Left ventricle myocardium inferior (tissue), 1 donor: ENCODE measurements at regions not wholly inside any gene's neighbourhood (a gene's known extent, or its start where the extent isn't known, plus 50 kb on each side); places are given as distances from the start of the nearest gene placed in this dataset.

Experiments
- DNase-seq: peaks from one replicate; pipeline ENCODE4 v3.0.0-alpha.2; 2020
- H3K27ac ChIP-seq: fragments of 200-600 bp; replicated peaks from 2 replicates; pipeline ENCODE4 v1.8.0; 2021
- H3K27me3 ChIP-seq: fragments of 200-600 bp; 2 replicates; pipeline ENCODE4 v1.8.0; 2021; ENCODE audit warnings: low read depth
- H3K36me3 ChIP-seq: fragments of 200-600 bp; 2 replicates; pipeline ENCODE4 v1.8.0; 2021
- H3K4me1 ChIP-seq: fragments of 200-600 bp; 2 replicates; pipeline ENCODE4 v1.8.0; 2021
- H3K4me3 ChIP-seq: fragments of 200-600 bp; 2 replicates; pipeline ENCODE4 v1.8.0; 2021; ENCODE audit warnings: mild to moderate bottlenecking, moderate library complexity
- H3K9me3 ChIP-seq: fragments of 200-600 bp; replicated peaks from 2 replicates; pipeline ENCODE4 v1.8.0; 2021
- CTCF ChIP-seq: fragments of 200-600 bp; IDR thresholded peaks from 2 replicates; pipeline ENCODE4 v1.8.0; 2021; ENCODE audit warnings: antibody characterized with exemption, mild to moderate bottlenecking, borderline replicate concordance
- intact Hi-C: fragments of 100-400 bp; cut with micrococcal nuclease; formaldehyde crosslinking; loops from one replicate; pipeline ENCODE4 v1.11.0; 2022
- donor health status: DM: no; HTN: yes; CAD: no; lungs with severe emphysema.

- no peak for DNase-seq
- Histone ChIP-seq H3K27ac (no peak overlapping the region), H3K36me3 (no peaks in the 10 kb centered on the region), H3K4me1 (no peaks in the 10 kb centered on the region), H3K9me3 (no peaks in the 10 kb centered on the region), H3K27me3 (no peaks in the 10 kb centered on the region), H3K4me3 (no peak overlapping the region)
- intact Hi-C loops = no loop called here
- TF ChIP-seq CTCF = no peak
Measured at GRCh38 chr7:123308254-123308951, 108.6 kb upstream of the SLC13A1 start.

- H3K4me3 ChIP-seq = no peak overlapping the region
- TF ChIP-seq CTCF = no peak
- H3K9me3 ChIP-seq = peaks cover 21% of the 10 kb centered on the region
- H3K27me3 ChIP-seq = no peaks in the 10 kb centered on the region
- no peaks in the 10 kb centered on the region for H3K36me3 ChIP-seq
- no peak overlapping the region for H3K27ac ChIP-seq
- intact Hi-C loops = no loop called here
- DNase-seq = no peak
- H3K4me1 ChIP-seq = no peaks in the 10 kb centered on the region
Measured at GRCh38 chr7:123305840-123306375, 106.1 kb upstream of the SLC13A1 start.

GRCh38 chr7:123303926-123304325, 104.2 kb upstream of the SLC13A1 start:
- Histone ChIP-seq H3K27me3 (no peaks in the 10 kb centered on the region), H3K4me1 (no peaks in the 10 kb centered on the region), H3K4me3 (no peak overlapping the region), H3K9me3 (peaks cover 28% of the 10 kb centered on the region), H3K36me3 (no peaks in the 10 kb centered on the region), H3K27ac (no peak overlapping the region)
- intact Hi-C loops = no loop called here
- no peak for DNase-seq
- TF ChIP-seq CTCF = no peak

GRCh38 chr7:123296965-123297364, 97.2 kb upstream of the SLC13A1 start:
- no peak for DNase-seq
- no peak overlapping the region for H3K27ac ChIP-seq
- TF ChIP-seq CTCF = no peak
- peaks cover 20% of the 10 kb centered on the region for H3K9me3 ChIP-seq
- H3K36me3 ChIP-seq = no peaks in the 10 kb centered on the region
- H3K4me3 ChIP-seq = no peak overlapping the region
- H3K4me1 ChIP-seq = no peaks in the 10 kb centered on the region
- intact Hi-C loops = no loop called here
- H3K27me3 ChIP-seq = no peaks in the 10 kb centered on the region

GRCh38 chr7:123293710-123294109, 93.9 kb upstream of the SLC13A1 start:
- Histone ChIP-seq H3K27me3 (no peaks in the 10 kb centered on the region), H3K36me3 (no peaks in the 10 kb centered on the region)
- TF ChIP-seq CTCF = no peak

More at GRCh38 chr7:123293710-123294109, 93.9 kb upstream of the SLC13A1 start:
- Histone ChIP-seq H3K4me3 (no peak overlapping the region), H3K27ac (no peak overlapping the region), H3K9me3 (peaks cover 5% of the 10 kb centered on the region), H3K4me1 (no peaks in the 10 kb centered on the region)
- no peak for DNase-seq
- intact Hi-C loops = no loop called here
